Dedifferentiated amniotic fluid mesenchymal stem cell (primary cell): ENCODE measurements at regions not wholly inside any gene's neighbourhood (a gene's known extent, or its start where the extent isn't known, plus 50 kb on each side); places are given as distances from the start of the nearest gene placed in this dataset.
"Not testable (repeated sequence)": the region's sequence is repeated elsewhere in the genome, so short reads cannot be mapped to it uniquely, and the experiment has no call there.

Experiments used
- DNase-seq: peaks from one replicate; pipeline ENCODE4 v3.0.0-alpha.2; 2016; ENCODE audit errors: extremely low spot score

- no peak for DNase-seq
Measured at GRCh38 chr5:81829242-81829641, 78.3 kb upstream of the SSBP2 start.

GRCh38 chr5:81827500-81827899 lies 76.6 kb upstream of the SSBP2 start:
- no peak for DNase-seq

- no peak for DNase-seq
Measured at GRCh38 chr5:81826128-81826527, 75.2 kb upstream of the SSBP2 start.

GRCh38 chr5:81825237-81825636 lies 74.3 kb upstream of the SSBP2 start:
- peak; percentile 69 for DNase-seq

GRCh38 chr5:81823736-81824135 lies 72.8 kb upstream of the SSBP2 start:
- not testable (repeated sequence) for DNase-seq

- DNase-seq, result no peak
Measured at GRCh38 chr5:81820863-81821262, 70.0 kb upstream of the SSBP2 start.

- no peak for DNase-seq
Measured at GRCh38 chr5:81820318-81820636, 69.4 kb upstream of the SSBP2 start.

- peak; percentile 63 for DNase-seq
Measured at GRCh38 chr5:81819556-81820317, 68.8 kb upstream of the SSBP2 start.

- no peak for DNase-seq
Measured at GRCh38 chr5:81817980-81818379, 67.1 kb upstream of the SSBP2 start.

GRCh38 chr5:81817086-81817485 lies 66.2 kb upstream of the SSBP2 start:
- DNase-seq, result no peak

GRCh38 chr5:81815321-81815720 lies 64.4 kb upstream of the SSBP2 start:
- no peak for DNase-seq

- DNase-seq, result no peak
Measured at GRCh38 chr5:81808106-81808505, 57.2 kb upstream of the SSBP2 start.

- DNase-seq, result no peak
Measured at GRCh38 chr5:81805086-81805485, 54.2 kb upstream of the SSBP2 start.

- DNase-seq, result no peak
Measured at GRCh38 chr5:81803812-81804211, 52.9 kb upstream of the SSBP2 start.

- DNase-seq, result no peak
Measured at GRCh38 chr5:81802625-81803024, 51.7 kb upstream of the SSBP2 start.

GRCh38 chr5:81802020-81802419 lies 51.1 kb upstream of the SSBP2 start:
- DNase-seq, result no peak

- no peak for DNase-seq
Measured at GRCh38 chr5:81800797-81801196, 49.9 kb upstream of the SSBP2 start.
